Transverse colon (tissue), 4 donors: ENCODE measurements at regions not wholly inside any gene's neighbourhood (a gene's known extent, or its start where the extent isn't known, plus 50 kb on each side); places are given as distances from the start of the nearest gene placed in this dataset.

ENCODE experiments used
- DNase-seq: peaks from one replicate; pipeline ENCODE4 v3.0.0-alpha.2; 2019
- H3K27ac ChIP-seq, 4 donors: fragments of 200-600 bp; sonication (generic); 2 replicates each; pipeline ENCODE4 v1.5.1; 2016 to 2018; ENCODE audit warnings: inconsistent platforms in 4 of 4
- H3K27me3 ChIP-seq: fragments of 200-600 bp; sonication (generic); 2 replicates; pipeline ENCODE4 v1.5.1; 2017; ENCODE audit warnings: inconsistent platforms
- H3K36me3 ChIP-seq, 4 donors: fragments of 200-600 bp; sonication (generic); 2 replicates each; pipeline ENCODE4 v1.5.1; 2017 to 2019; ENCODE audit warnings: inconsistent platforms in 4 of 4
- H3K4me1 ChIP-seq, 4 donors: fragments of 200-600 bp; sonication (generic); 2 replicates each; pipeline ENCODE4 v1.5.1; 2017 to 2020; ENCODE audit warnings: inconsistent platforms in 4 of 4
- H3K4me3 ChIP-seq, 4 donors: fragments of 200-600 bp; sonication (generic); 1 replicate in 1 of 4; 2 replicates in 3 of 4; pipeline versions ENCODE4 v1.5.1 to v1.6.1; 2017 to 2019; ENCODE audit warnings: inconsistent platforms in 4 of 4
- H3K9me3 ChIP-seq, 2 donors: fragments of 200-600 bp; sonication (generic); 2 replicates each; pipeline ENCODE4 v1.5.1; 2017 to 2019; ENCODE audit warnings: inconsistent platforms in 2 of 2
- CTCF ChIP-seq, 5 experiments: fragments of 200-600 bp in 3 of 5; fragments of 450-650 bp in 2 of 5; sonication (generic) in 3 of 5; IDR thresholded peaks; 1 replicate in 2 of 5; 2 replicates in 3 of 5; pipeline ENCODE4 v1.5.1; 2016 to 2017; ENCODE audit warnings: antibody characterized with exemption in 5 of 5, inconsistent platforms in 3 of 5, mild to moderate bottlenecking in 2 of 5, moderate library complexity in 1 of 5
- EP300 ChIP-seq: sonication (generic); formaldehyde crosslinking; IDR thresholded peaks from one replicate; pipeline ENCODE4 v1.6.1; 2017; ENCODE audit warnings: antibody characterized with exemption, low read depth
- POLR2A ChIP-seq: fragments of 450-650 bp; IDR thresholded peaks from one replicate; pipeline ENCODE4 v1.6.1; 2016; ENCODE audit warnings: antibody characterized with exemption, mild to moderate bottlenecking, moderate library complexity
- POLR2AphosphoS5 ChIP-seq, 3 donors: sonication (generic); formaldehyde crosslinking; IDR thresholded peaks; one replicate each; pipeline ENCODE4 v1.6.1; 2016; ENCODE audit warnings: antibody characterized with exemption in 3 of 3
- WGBS, 2 donors: methylation state at CpG; one replicate each; pipeline ENCODE4 v1.1.5; 2018; ENCODE audit warnings: low coverage in 1 of 2; 5-methylcytosine and 5-hydroxymethylcytosine counted together
- in situ Hi-C, 4 donors: fragments of 200-750 bp; cut with MboI; loops; one replicate each; pipeline versions ENCODE4 v1.15.0 to v1.15.1; 2017; ENCODE audit warnings: low sequenced_read_pairs in 3 of 4, low pct_ligation_motif_present in 1 of 4, low pct_unique_long_range_greater_than_20kb in 1 of 4
- intact Hi-C: fragments of 100-400 bp; cut with DNase I; formaldehyde crosslinking; loops from one replicate; pipeline ENCODE4 v1.15.1; 2023; ENCODE audit warnings: low total_unique reads

- Histone ChIP-seq H3K9me3 (no peaks in the 10 kb centered on the region), H3K36me3 (no peaks in the 10 kb centered on the region), H3K27me3 (no peaks in the 10 kb centered on the region), H3K4me1 (peaks cover 2 to 29% (median 18%) of the 10 kb centered on the region in 4 donors), H3K27ac (no peak overlapping the region), H3K4me3 (no peak overlapping the region)
- no peak for TF ChIP-seq EP300
- TF ChIP-seq CTCF (IDR thresholded peaks at IDR 0.05), result no peak
- TF ChIP-seq POLR2AphosphoS5 (IDR thresholded peaks at IDR 0.05), result no peak
- TF ChIP-seq POLR2A, result no peak
- no peak for DNase-seq
- intact Hi-C loops, result loop anchor here (5.0 to 10.0 kb wide), 3 partner anchors 86 to 231 kb away; partner anchors contain the start of gene SMAD6
- in situ Hi-C loops, result loop anchor here in 2 of 4 donors (10.0 to 25.0 kb wide), 2 partner anchors 146 to 159 kb away; no protein-coding TSS in a partner anchor
- 84% methylated on average over 1 of the region's 1 CpG; no CpG with 5 or more reads in 1 of the 2 donors for WGBS, 2 donors
These were observed 50.0 kb upstream of the LCTL start for GRCh38 chr15:66615846-66616245.

DNA sequence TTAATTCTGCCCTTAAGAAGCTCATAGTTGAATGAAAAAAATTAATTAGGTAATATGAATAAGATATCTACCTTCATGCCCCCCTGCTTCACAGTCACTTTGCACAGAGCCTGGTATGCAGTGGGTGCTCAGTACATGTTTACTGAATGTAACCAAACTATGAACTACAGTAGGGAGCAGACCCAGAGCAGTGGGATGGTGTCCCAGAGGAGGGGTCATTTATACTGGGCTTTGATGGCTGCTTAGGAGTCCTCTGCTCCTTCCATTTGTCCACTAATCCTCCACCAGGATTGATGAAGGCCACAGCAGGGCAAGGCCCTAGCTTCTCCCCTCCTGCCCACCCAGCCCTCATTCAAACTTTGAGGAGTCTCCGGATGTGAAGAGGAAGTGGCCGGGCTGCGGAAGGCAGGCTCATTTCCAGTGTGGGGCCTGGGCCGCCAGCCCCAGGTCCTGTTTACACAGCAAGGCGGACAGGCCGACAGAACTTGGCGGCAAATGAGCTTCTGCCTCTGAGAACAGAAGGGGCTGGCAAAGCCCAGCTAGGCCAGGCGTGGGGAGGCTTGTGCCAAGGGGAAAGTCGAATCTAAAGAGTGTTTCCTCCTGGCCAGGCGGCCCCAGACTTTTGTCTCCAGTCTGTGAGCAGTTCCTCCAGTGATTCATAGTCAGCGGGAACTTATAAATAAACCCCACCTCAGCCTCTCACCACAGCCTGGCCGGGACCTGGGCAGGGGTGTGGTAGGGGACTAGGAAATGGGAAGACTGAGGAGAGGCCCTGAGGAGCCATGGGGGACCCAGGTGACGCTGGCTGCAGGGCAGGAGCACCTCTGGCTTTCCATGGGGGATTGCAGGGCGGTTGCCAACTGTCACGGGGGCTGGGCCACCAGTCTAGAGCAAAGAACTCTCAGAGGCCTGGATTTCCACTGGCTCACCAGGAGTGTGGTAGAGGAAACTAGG is 51.6 kb upstream of the LCTL start:
- WGBS, 2 donors, result 18% methylated on average over 15 of the region's 15 CpGs; no CpG with 5 or more reads in 1 of the 2 donors
- H3K27me3 ChIP-seq, result peaks cover 6% of the 10 kb centered on the region
- DNase-seq, result peak; percentile 66
- intact Hi-C loops, result loop anchor here (5.0 to 10.0 kb wide), 3 partner anchors 85 to 230 kb away; partner anchors contain the start of gene SMAD6
- H3K9me3 ChIP-seq, result no peaks in the 10 kb centered on the region
- in situ Hi-C loops, result loop anchor here in 2 of 4 donors (10.0 to 25.0 kb wide), 2 partner anchors 145 to 157 kb away; no protein-coding TSS in a partner anchor
- peak overlapping the region; percentile 78 to 83 (median 81) for H3K27ac ChIP-seq
- peaks cover 10 to 44% (median 31%) of the 10 kb centered on the region in 4 donors for H3K4me1 ChIP-seq
- no peak overlapping the region for H3K4me3 ChIP-seq
- peak in 2 of 3 donors; percentile 19 to 32 for TF ChIP-seq POLR2AphosphoS5 (IDR thresholded peaks at IDR 0.05)
- no peak for TF ChIP-seq CTCF (IDR thresholded peaks at IDR 0.05)
- H3K36me3 ChIP-seq, result no peaks in the 10 kb centered on the region

DNA sequence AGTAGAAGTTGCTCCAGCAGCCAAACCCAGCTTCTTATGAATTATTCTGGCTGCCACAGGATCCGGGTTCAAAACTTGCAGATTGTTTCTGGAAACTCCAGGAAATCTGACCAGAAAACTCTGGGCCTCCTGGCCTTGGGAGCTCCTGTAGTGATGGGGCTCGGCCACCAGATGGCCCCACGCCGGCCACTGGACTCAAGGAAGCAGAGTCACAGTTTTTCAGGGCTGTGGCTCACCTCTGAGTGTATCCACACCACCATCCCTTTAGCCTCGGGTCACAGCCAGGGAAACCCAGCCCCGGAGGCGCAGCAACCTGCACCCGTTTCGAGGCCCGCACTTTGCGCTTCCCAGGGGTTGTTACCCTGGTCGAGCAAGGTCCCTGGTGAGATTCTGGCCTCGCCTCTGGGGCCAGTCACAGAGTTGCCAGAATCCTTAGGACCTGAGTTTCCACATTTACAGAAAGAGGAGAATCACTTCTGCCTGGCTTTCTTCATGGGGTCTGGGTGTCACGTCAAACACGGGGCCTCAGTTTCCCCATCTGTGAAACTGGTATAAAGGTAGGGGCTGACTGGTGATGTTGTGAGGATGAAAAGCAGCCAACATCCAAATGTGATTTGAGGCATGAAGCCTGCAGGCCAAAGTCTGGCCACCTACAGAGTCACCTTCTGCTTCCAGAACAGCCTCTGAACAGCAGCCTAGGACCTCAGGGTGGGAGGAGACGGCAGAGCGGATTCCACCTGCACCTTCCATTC is 53.5 kb upstream of the LCTL start:
- in situ Hi-C loops, result loop anchor here in 2 of 4 donors (10.0 to 25.0 kb wide), 2 partner anchors 143 to 155 kb away; no protein-coding TSS in a partner anchor
- 36% methylated on average over 17 of the region's 17 CpGs; no CpG with 5 or more reads in 1 of the 2 donors for WGBS, 2 donors
- intact Hi-C loops, result loop anchor here (5.0 to 10.0 kb wide), 3 partner anchors 83 to 228 kb away; partner anchors contain the start of gene SMAD6
- H3K4me1 ChIP-seq, result peaks cover 10 to 52% (median 36%) of the 10 kb centered on the region in 4 donors
- DNase-seq, result peak; percentile 84
- peak overlapping the region; percentile 8 to 82 (median 58) for H3K27ac ChIP-seq
- peaks cover 6% of the 10 kb centered on the region for H3K27me3 ChIP-seq
- H3K4me3 ChIP-seq, result no peak overlapping the region
- H3K36me3 ChIP-seq, result no peaks in the 10 kb centered on the region
- TF ChIP-seq CTCF (IDR thresholded peaks at IDR 0.05) (peak; percentile 86 to 94 (median 92)), POLR2A (no peak)
- no peaks in the 10 kb centered on the region for H3K9me3 ChIP-seq

DNA sequence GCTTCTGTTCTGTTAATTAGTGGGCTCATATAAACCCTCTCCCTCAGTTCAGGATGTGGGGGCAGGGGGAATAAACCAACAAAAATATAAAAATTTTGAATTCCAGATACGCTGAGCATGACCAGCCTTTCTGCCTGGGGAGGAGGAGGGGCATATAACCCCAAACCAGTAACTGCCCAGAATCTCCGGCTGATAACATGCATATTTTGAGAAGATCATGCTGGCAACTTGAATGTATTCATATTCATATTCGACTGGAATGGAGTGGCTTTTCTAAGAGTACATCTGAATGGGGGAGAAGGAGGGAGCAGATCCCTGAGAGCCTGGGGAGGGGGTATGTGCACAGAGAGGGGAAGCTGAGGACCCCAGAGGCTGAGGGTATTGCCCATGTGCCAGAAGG is 54.5 kb upstream of the LCTL start:
- H3K9me3 ChIP-seq, result no peaks in the 10 kb centered on the region
- DNase-seq, result no peak
- intact Hi-C loops, result no loop called here
- H3K27ac ChIP-seq, result no peak overlapping the region
- no peaks in the 10 kb centered on the region for H3K36me3 ChIP-seq
- in situ Hi-C loops, result loop anchor here in 1 of 4 donors (25.0 kb wide), 1 partner anchor 142 kb away; no protein-coding TSS in a partner anchor
- H3K4me1 ChIP-seq, result peaks cover 10 to 50% (median 36%) of the 10 kb centered on the region in 4 donors
- H3K4me3 ChIP-seq, result no peak overlapping the region
- TF ChIP-seq CTCF (IDR thresholded peaks at IDR 0.05), result no peak
- no peak for TF ChIP-seq EP300
- TF ChIP-seq POLR2A, result no peak
- TF ChIP-seq POLR2AphosphoS5 (IDR thresholded peaks at IDR 0.05), result no peak
- peaks cover 6% of the 10 kb centered on the region for H3K27me3 ChIP-seq
- 75 to 81% methylated on average over 3 of the region's 3 CpGs for WGBS, 2 donors
